ENCODE measurements at regions not wholly inside any gene's neighbourhood (a gene's known extent, or its start where the extent isn't known, plus 50 kb on each side); places are given as distances from the start of the nearest gene placed in this dataset.

- TF ChIP-seq, protein P1, sequence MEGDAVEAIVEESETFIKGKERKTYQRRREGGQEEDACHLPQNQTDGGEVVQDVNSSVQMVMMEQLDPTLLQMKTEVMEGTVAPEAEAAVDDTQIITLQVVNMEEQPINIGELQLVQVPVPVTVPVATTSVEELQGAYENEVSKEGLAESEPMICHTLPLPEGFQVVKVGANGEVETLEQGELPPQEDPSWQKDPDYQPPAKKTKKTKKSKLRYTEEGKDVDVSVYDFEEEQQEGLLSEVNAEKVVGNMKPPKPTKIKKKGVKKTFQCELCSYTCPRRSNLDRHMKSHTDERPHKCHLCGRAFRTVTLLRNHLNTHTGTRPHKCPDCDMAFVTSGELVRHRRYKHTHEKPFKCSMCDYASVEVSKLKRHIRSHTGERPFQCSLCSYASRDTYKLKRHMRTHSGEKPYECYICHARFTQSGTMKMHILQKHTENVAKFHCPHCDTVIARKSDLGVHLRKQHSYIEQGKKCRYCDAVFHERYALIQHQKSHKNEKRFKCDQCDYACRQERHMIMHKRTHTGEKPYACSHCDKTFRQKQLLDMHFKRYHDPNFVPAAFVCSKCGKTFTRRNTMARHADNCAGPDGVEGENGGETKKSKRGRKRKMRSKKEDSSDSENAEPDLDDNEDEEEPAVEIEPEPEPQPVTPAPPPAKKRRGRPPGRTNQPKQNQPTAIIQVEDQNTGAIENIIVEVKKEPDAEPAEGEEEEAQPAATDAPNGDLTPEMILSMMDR (IDR thresholded peaks at IDR 0.05; ENCODE audit: low read depth, low read length), result no peak
- TF ChIP-seq EZH2phosphoT487 (IDR thresholded peaks at IDR 0.05; ENCODE audit: low read depth), result no peak
These were observed 96.1 kb upstream of the DIO3 start for GRCh38 chr14:101464984-101465794.

Measured in OCI-LY3 (cell line).